ENCODE measurements at regions not wholly inside any gene's neighbourhood (a gene's known extent, or its start where the extent isn't known, plus 50 kb on each side); places are given as distances from the start of the nearest gene placed in this dataset.

DNA sequence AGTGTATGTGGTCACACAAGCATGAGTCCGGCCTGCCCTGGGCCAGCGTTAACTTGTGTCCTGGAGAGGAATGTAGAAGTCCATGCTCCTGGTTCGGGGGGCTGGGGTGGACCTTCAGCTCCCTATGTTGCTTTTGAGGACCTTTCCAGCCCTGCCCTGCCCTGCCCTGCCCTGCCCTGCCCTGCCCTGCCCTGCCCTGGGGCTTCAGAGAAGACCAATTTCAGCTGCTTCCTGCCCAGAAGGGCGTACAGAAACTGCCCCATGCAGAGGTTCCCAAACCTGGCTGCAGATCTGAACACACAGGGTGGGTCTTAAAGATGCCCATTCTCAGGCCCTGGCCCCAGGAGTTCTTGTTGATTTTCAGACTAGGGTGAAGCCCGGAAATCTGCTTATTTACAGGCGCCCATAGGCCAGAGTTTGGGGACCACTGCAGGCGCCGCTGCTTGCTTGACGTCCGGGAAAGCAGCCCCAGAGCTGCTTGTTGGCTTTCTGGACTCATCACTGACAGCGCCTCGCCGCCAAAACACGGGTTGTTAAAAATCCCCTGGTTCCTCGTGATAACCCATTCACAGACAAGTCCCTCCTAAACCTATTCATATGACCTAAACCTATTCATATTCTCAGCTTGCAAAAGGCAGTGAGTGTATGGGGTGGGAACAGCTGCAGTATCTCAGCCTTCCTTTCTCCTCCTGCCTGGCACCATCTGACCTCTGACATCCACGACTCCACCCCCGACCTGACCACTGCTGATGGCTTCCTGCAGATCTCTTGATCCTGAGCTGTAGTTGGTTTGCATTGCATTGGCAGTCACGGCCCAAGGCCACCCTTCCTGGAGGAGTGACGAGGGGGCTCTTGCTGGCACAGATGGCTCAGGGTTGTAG lies 198.3 kb downstream of the GLI2 start:
- FAIRE-seq (peak; percentile 91), DNase-seq (ENCODE audit: low spot score) (no peak)

GRCh38 chr2:120934574-120935338 lies 199.1 kb downstream of the GLI2 start:
- FAIRE-seq (peak; percentile 58), DNase-seq (ENCODE audit: low spot score) (peak; percentile 94)

GRCh38 chr2:120935339-120936313 lies 200.0 kb downstream of the GLI2 start:
- DNase-seq (ENCODE audit: low spot score) (peak; percentile 85), FAIRE-seq (peak; percentile 9)

DNA sequence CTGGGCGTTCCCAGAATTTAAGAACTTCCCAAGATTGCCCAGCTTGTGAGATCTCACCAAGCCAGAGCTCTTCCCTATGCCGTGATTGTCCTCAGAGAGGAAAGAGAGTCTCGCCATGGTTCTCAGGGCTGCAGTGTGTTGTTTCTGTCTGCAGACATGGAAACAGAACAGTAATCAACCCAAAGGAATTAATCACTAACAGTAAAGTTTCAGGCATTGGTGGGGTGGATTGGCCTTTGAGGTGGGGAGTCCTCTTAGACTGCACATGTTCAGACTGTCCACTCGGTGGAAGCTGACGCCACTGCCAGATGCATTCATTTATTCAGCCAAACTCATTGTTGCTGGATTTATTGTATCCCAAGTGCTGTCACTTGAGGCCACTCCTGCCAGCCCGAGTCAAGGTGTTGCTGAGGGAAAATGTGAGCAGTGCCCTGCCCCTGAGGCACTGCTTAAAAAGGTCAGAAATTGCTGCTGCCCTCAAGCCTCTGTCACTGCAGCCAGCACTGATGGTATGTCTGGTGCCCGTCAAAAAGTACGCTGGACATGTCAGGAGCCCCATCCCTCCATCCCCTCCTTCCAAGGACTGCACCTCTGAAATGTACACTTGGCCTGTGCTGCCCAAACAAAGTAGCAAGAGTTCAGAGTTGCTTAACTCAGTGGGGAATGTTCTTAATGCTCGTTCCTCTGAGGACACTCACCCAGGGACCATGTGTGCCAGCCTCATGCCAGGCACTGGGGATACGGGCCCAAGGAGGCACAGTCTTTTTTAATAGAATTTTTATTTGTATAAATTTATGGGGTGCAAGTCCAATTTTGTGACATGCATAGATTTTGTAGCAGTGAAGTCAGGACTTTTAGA lies 201.0 kb downstream of the GLI2 start:
- DNase-seq (ENCODE audit: low spot score) (no peak), FAIRE-seq (peak; percentile 97)

GRCh38 chr2:120937686-120938044 lies 202.0 kb downstream of the GLI2 start:
- no peak for FAIRE-seq
- peak; percentile 55 for DNase-seq (ENCODE audit: low spot score)

GRCh38 chr2:120938045-120938771 lies 202.5 kb downstream of the GLI2 start:
- FAIRE-seq (peak; percentile 81), DNase-seq (ENCODE audit: low spot score) (no peak)

DNA sequence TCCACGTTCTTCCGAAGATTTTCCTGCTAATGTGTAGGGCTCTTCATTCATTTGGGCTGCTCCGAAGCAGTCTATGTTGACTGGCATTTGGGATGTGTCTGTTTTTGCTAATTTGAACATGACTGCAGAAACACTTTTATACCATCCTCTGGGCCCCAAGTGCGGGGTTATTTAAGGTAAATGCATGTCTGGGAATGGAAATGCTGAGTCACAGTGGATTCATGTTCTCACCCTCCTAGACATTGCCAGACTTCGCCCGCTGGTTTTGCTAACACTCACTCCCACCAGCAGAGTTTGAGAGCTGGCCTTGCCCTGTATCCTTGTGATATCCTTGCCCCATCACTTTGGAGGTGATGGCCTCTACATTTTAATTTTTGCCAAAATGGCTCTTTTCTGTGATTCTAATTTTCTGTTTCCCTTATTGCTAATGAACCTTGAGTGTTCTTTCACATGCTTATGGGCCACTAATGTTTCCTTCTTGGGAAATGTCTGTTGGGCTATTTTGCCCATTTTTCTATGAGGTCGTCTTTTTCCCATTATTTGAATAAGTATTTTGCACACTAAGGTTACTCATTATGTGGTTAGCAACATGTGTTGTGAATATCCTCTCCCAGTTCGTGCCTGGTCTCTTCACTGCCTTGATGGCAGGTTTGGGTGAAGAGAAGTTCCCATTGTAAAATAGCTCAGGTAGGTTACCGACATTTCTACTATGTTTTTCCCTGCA lies 204.1 kb downstream of the GLI2 start:
- peak; percentile 56 for DNase-seq (ENCODE audit: low spot score)
- FAIRE-seq: peak; percentile 86

DNA sequence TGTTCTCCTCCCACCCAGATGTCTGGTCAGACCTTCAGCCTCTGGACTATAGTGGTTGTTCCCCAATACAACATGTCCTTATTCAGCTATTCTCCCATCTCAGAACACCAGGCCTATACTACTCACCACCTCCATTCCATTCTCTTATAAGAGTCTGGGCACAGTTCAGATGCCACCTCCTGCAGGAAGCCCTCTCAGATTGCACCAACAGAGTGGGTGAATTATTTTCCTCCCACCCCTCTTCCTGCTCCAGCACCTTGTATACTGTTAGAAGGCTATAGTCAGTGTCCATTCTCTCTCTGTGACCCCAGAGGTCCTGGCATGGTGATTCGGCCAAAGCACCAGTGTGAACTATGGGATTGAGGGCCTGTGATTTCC lies 204.6 kb downstream of the GLI2 start:
- no peak for DNase-seq (ENCODE audit: low spot score)
- FAIRE-seq: peak; percentile 35

DNA sequence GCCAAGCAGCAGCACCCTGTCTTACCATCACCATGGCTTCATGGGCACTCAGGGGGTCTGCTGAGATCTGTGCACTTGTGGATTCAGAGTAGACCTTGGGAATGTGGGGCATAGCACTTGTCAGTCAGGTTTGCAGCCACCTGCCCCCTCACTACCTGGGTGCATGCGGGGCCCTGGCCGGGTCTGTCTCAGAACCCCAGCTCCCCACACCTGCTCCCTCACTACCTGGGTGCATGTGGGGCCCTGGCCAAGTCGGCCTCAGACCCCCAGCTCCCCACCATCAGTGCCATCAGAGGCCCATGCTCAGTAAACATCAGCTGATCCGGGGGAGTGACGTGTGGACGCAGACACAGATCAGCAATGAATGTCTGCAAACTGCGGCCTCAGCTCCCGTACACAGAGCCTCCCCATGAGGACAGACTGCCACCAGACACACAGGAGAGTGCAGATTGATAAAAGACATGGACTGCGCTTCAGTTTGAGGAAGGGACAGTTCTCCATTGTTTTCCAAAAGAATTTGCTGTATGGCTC lies 205.1 kb downstream of the GLI2 start:
- FAIRE-seq (no peak), DNase-seq (ENCODE audit: low spot score) (no peak)

GRCh38 chr2:120941571-120942120 lies 206.0 kb downstream of the GLI2 start:
- DNase-seq (ENCODE audit: low spot score): no peak
- no peak for FAIRE-seq

GRCh38 chr2:120942658-120943057 lies 207.0 kb downstream of the GLI2 start:
- peak; percentile 99 for FAIRE-seq
- no peak for DNase-seq (ENCODE audit: low spot score)

DNA sequence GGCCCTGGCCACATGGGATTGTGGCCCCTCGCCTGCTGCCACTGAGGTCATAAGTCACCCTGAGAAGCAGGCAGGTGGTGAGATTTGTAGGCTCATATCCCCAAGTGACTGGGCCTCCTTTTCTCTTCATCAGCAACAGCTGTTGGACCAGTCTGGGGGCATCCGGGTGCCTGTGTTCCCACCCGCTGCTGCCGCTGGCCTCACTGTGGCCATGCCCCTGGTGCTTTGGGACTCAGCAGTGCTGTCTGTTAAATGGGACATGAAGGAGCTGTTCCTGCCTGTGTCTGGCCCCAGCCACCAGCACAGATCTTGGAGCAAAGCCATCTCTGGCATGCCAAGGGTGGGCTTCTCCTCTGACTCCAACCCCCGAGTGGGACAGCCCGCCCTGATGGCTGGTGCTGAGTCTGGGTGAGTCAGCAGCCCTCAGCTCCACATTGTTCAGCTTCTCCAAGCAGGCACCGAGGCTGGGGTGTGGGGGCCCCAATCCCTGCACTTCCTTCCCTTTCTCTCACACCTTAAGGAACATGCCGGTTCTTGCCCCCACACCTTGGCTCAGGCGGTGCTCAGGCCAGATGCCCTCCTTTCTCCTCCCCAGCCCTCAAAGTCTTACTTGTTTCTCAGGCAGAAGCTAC lies 207.9 kb downstream of the GLI2 start:
- FAIRE-seq (no peak), DNase-seq (ENCODE audit: low spot score) (no peak)

- DNase-seq (ENCODE audit: low spot score) (no peak), FAIRE-seq (peak; percentile 50)
Observed at GRCh38 chr2:120944575-120944974, 208.9 kb downstream of the GLI2 start.

DNA sequence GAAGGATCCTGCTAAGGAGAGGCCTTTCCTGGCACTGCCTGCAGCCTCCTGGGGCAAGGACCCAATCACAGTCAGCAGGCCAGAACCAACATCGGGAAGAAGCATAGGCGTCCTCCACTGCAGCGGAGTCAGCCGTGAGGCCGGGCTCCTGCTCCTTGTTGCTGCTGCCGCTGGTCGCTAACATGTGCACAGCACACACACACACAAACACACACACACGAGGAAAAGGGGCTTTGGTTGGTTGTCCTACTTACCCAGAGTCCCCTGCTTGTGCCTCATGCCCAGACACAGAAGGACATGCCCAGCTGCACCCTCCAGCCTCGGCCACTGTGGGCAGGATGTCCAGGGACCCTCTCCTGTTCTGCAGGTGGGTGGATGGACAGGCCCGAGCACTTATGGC lies 209.4 kb downstream of the GLI2 start:
- FAIRE-seq (no peak), DNase-seq (ENCODE audit: low spot score) (no peak)

DNA sequence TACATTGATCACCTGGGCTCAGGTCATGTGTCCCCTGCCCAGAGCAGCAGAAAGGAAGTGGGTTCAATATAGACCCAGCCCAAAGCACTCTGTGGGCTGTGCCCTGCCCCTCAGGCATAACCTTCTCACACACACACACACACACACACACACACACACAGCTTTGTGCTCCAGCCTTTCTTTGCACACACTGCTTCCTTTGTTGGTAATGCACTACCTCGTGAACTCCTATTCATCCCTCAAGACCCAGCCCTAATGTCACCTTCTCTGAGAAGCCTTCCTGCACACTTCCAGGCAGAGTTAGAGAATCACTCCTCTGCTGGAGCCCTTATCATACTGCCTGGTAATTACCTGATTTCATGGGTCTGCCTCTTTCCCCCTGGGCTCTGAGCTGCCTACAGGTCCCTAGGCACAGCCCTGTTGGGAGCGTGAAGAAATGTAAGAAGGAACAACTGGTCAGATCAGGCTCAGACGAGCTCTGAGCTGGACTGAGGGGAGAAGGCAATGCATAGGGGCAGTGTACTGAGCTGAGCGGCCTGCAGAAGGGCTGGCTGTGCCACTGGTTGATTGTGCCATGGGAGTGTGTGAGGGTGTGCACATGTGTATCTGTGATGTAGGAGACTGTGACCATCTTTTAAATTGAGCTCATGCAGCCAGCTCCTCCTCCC lies 210.3 kb downstream of the GLI2 start:
- FAIRE-seq: peak; percentile 77
- DNase-seq (ENCODE audit: low spot score): no peak

DNA sequence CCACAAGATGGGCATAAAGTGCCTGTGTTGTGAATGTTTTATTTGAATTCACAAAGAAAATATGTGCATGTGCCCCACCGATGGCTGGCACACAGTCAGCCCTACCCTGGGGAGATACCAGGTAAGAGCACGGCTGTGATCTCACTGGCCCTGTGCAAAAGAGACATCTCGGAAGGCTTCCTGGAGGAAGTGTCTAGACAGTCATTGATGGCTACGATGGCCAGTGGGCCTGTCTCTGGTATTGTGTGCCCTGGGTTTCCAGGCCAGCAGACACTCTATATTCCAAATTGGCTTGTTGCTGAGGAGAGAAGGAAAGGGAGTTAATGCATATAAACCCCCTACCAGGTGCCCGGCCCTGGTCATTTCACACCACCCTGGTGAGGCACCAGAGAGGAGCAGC lies 211.7 kb downstream of the GLI2 start:
- no peak for DNase-seq (ENCODE audit: low spot score)
- no peak for FAIRE-seq

- DNase-seq (ENCODE audit: low spot score) (no peak), FAIRE-seq (peak; percentile 13)
Observed at GRCh38 chr2:120947982-120948661, 212.5 kb downstream of the GLI2 start.

All from urothelium cell line (cell line).